Testis (tissue), 2 donors: ENCODE measurements at regions not wholly inside any gene's neighbourhood (a gene's known extent, or its start where the extent isn't known, plus 50 kb on each side); places are given as distances from the start of the nearest gene placed in this dataset.

Experiments used
- CTCF ChIP-seq, 3 experiments: fragments of 450-650 bp in 2 of 3; fragments of 200-600 bp in 1 of 3; sonication (generic) in 1 of 3; IDR thresholded peaks; one replicate each; pipeline ENCODE4 v1.5.1; 2016 to 2019; ENCODE audit warnings: antibody characterized with exemption in 3 of 3, mild to moderate bottlenecking in 2 of 3, moderate library complexity in 1 of 3
- POLR2A ChIP-seq: fragments of 450-650 bp; IDR thresholded peaks from one replicate; pipeline ENCODE4 v1.6.1; 2017; ENCODE audit warnings: antibody characterized with exemption, mild to moderate bottlenecking, moderate library complexity

- TF ChIP-seq CTCF (IDR thresholded peaks at IDR 0.05): no peak
- TF ChIP-seq POLR2A: no peak
Measured at GRCh38 chr10:123571978-123572377, 94.2 kb upstream of the GPR26 start.
